OCI-LY7 (cell line): ENCODE measurements at regions not wholly inside any gene's neighbourhood (a gene's known extent, or its start where the extent isn't known, plus 50 kb on each side); places are given as distances from the start of the nearest gene placed in this dataset.

Experiments used
- BruUV-seq: library from RNA; stranded (reverse); fragments of 400-500 nt; replicated peaks from 2 replicates; lab custom pipeline; 2021; lab: Mats Ljungman, UMichigan
- CTCF ChIA-PET: fragments of 300-600 bp; sonication (Branson Sonifier 250); formaldehyde crosslinking; loops from one replicate; lab custom pipeline; 2022; ENCODE audit warnings: antibody characterized with exemption; ENCODE audit not compliant: unreplicated experiment; lab: Charles Lee
- POLR2A ChIA-PET: fragments of 300-600 bp; sonication (Branson Sonifier 250); formaldehyde crosslinking; loops from one replicate; lab custom pipeline; 2022; ENCODE audit warnings: antibody characterized with exemption; lab: Charles Lee
- DNase-seq: peaks from one replicate; pipeline ENCODE4 v3.0.0-alpha.2; 2015; ENCODE audit warnings: low spot score
- H2AFZ ChIP-seq: fragments of 200-600 bp; sonication (generic), shearing (Covaris generic); 2 replicates; pipeline ENCODE4 v1.6.1; 2014; ENCODE audit warnings: mild to moderate bottlenecking, antibody characterized with exemption, low read length, moderate library complexity
- H3K27ac ChIP-seq: fragments of 200-600 bp; sonication (generic); 2 replicates; pipeline ENCODE4 v1.5.1; 2014; ENCODE audit warnings: mixed run types, low read depth, mild to moderate bottlenecking, moderate library complexity, low read length, inconsistent platforms; ENCODE audit not compliant: poor library complexity, severe bottlenecking
- H3K36me3 ChIP-seq: fragments of 200-600 bp; sonication (generic); 2 replicates; pipeline ENCODE4 v1.6.1; 2014; ENCODE audit warnings: mild to moderate bottlenecking, antibody characterized with exemption, low read length, moderate library complexity, mixed read lengths; ENCODE audit not compliant: insufficient read depth
- H3K4me1 ChIP-seq: fragments of 200-600 bp; sonication (generic); 2 replicates; pipeline ENCODE4 v1.5.1; 2014; ENCODE audit warnings: mild to moderate bottlenecking, low read length; ENCODE audit not compliant: insufficient read depth, poor library complexity, severe bottlenecking
- H3K4me2 ChIP-seq: fragments of 200-600 bp; sonication (generic); 2 replicates; pipeline ENCODE4 v1.6.1; 2014; ENCODE audit warnings: mild to moderate bottlenecking, low read length
- H3K4me3 ChIP-seq: fragments of 200-600 bp; sonication (generic); 2 replicates; pipeline ENCODE4 v1.5.1; 2014; ENCODE audit warnings: mild to moderate bottlenecking, low read depth, low read length; ENCODE audit not compliant: poor library complexity, severe bottlenecking
- H3K79me2 ChIP-seq: fragments of 200-600 bp; sonication (generic); 2 replicates; pipeline ENCODE4 v1.6.1; 2016; ENCODE audit warnings: low read depth, mild to moderate bottlenecking, low read length, moderate library complexity, mixed read lengths; ENCODE audit not compliant: insufficient read depth
- H3K9me2 ChIP-seq: fragments of 200-600 bp; sonication (generic); 2 replicates; pipeline ENCODE4 v1.6.1; 2016; ENCODE audit warnings: mild to moderate bottlenecking, low read length, mixed read lengths; ENCODE audit not compliant: insufficient read depth
- H3K9me3 ChIP-seq: fragments of 200-600 bp; sonication (generic); 2 replicates; pipeline ENCODE4 v1.6.1; 2014; ENCODE audit warnings: mild to moderate bottlenecking, mixed run types, low read length, mixed read lengths
- H4K20me1 ChIP-seq: fragments of 200-600 bp; sonication (generic); 2 replicates; pipeline ENCODE4 v1.6.1; 2014; ENCODE audit warnings: mild to moderate bottlenecking, antibody characterized with exemption, low read length, moderate library complexity, mixed read lengths; ENCODE audit not compliant: insufficient read depth
- EZH2phosphoT487 ChIP-seq: fragments of 200-600 bp; sonication (generic); IDR thresholded peaks from 2 replicates; pipeline ENCODE4 v1.6.1; 2018; ENCODE audit warnings: low read depth, borderline replicate concordance, mild to moderate bottlenecking, mixed run types, antibody characterized with exemption, low read length, moderate library complexity, mixed read lengths
- intact Hi-C: fragments of 100-400 bp; cut with micrococcal nuclease; formaldehyde crosslinking; loops from one replicate; pipeline ENCODE4 v1.10.0; 2022; ENCODE audit not compliant: unreplicated experiment
- TF ChIP-seq, protein P1 (sequence below): fragments of 200-600 bp; sonication (generic); conservative IDR thresholded peaks from 2 replicates; pipeline ENCODE4 v1.5.1; 2014; ENCODE audit warnings: mild to moderate bottlenecking, antibody characterized with exemption, low read length, moderate library complexity, mixed read lengths

- Histone ChIP-seq H3K9me2 (no peaks in the 10 kb centered on the region), H4K20me1 (no peaks in the 10 kb centered on the region), H3K9me3 (no peaks in the 10 kb centered on the region), H3K27ac (no peak overlapping the region), H3K79me2 (no peaks in the 10 kb centered on the region), H3K4me1 (no peaks in the 10 kb centered on the region), H3K4me2 (no peak overlapping the region), H2AFZ (no peak overlapping the region), H3K36me3 (no peaks in the 10 kb centered on the region), H3K4me3 (no peak overlapping the region)
- no peak for DNase-seq
- TF ChIP-seq EZH2phosphoT487 = no peak
- ChIA-PET CTCF (no interaction called here), POLR2A (no interaction called here)
- intact Hi-C loops = no loop called here
- no TSS peak for BruUV-seq
These were observed 580.6 kb upstream of the TBX3 start for GRCh38 chr12:115264605-115265004.

GRCh38 chr12:115261691-115262398, 577.9 kb upstream of the TBX3 start:
- no peaks in the 10 kb centered on the region for H3K4me1 ChIP-seq
- H3K27ac ChIP-seq = no peak overlapping the region

GRCh38 chr12:115260762-115261675, 577.0 kb upstream of the TBX3 start:
- Histone ChIP-seq H3K4me3 (no peak overlapping the region), H3K27ac (no peak overlapping the region), H4K20me1 (no peaks in the 10 kb centered on the region), H3K79me2 (no peaks in the 10 kb centered on the region), H3K4me1 (no peaks in the 10 kb centered on the region), H2AFZ (no peak overlapping the region), H3K9me3 (no peaks in the 10 kb centered on the region), H3K36me3 (no peaks in the 10 kb centered on the region), H3K4me2 (no peak overlapping the region), H3K9me2 (no peaks in the 10 kb centered on the region)
- DNase-seq = no peak
- ChIA-PET POLR2A (interaction anchor here (0.6 to 0.7 kb wide), 2 partner anchors 56 to 217 kb away, joined by 3 to 4 read pairs; no protein-coding TSS in a partner anchor), CTCF (no interaction called here)
- no TSS peak for BruUV-seq
- TF ChIP-seq, protein P1, sequence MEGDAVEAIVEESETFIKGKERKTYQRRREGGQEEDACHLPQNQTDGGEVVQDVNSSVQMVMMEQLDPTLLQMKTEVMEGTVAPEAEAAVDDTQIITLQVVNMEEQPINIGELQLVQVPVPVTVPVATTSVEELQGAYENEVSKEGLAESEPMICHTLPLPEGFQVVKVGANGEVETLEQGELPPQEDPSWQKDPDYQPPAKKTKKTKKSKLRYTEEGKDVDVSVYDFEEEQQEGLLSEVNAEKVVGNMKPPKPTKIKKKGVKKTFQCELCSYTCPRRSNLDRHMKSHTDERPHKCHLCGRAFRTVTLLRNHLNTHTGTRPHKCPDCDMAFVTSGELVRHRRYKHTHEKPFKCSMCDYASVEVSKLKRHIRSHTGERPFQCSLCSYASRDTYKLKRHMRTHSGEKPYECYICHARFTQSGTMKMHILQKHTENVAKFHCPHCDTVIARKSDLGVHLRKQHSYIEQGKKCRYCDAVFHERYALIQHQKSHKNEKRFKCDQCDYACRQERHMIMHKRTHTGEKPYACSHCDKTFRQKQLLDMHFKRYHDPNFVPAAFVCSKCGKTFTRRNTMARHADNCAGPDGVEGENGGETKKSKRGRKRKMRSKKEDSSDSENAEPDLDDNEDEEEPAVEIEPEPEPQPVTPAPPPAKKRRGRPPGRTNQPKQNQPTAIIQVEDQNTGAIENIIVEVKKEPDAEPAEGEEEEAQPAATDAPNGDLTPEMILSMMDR = no peak
- TF ChIP-seq EZH2phosphoT487 = no peak
- intact Hi-C loops = no loop called here

More at GRCh38 chr12:115261691-115262398, 577.9 kb upstream of the TBX3 start:
- intact Hi-C loops = no loop called here
- H3K79me2 ChIP-seq = no peaks in the 10 kb centered on the region
- no TSS peak for BruUV-seq
- no peak overlapping the region for H3K4me2 ChIP-seq
- H3K36me3 ChIP-seq = no peaks in the 10 kb centered on the region
- H4K20me1 ChIP-seq = no peaks in the 10 kb centered on the region
- no peaks in the 10 kb centered on the region for H3K9me2 ChIP-seq
- POLR2A ChIA-PET = interaction anchor here (0.6 to 0.7 kb wide), 2 partner anchors 55 to 218 kb away, joined by 3 to 4 read pairs; no protein-coding TSS in a partner anchor
- TF ChIP-seq EZH2phosphoT487 = no peak
- TF ChIP-seq, protein P1 = no peak
- no peak for DNase-seq
- H3K9me3 ChIP-seq = no peaks in the 10 kb centered on the region
- no peak overlapping the region for H3K4me3 ChIP-seq
- CTCF ChIA-PET = no interaction called here
- no peak overlapping the region for H2AFZ ChIP-seq
